Subcutaneous abdominal adipose tissue (tissue), 5 donors: ENCODE measurements at regions not wholly inside any gene's neighbourhood (a gene's known extent, or its start where the extent isn't known, plus 50 kb on each side); places are given as distances from the start of the nearest gene placed in this dataset.
"Not testable (repeated sequence)": the region's sequence is repeated elsewhere in the genome, so short reads cannot be mapped to it uniquely, and the experiment has no call there.

Experiments used
- H3K27ac ChIP-seq: one replicate; pipeline ENCODE4 v1.7.0; 2013; ENCODE audit warnings: low read depth, mild to moderate bottlenecking, inconsistent platforms, low read length, moderate library complexity
- H3K27me3 ChIP-seq, 5 donors: one replicate each; pipeline ENCODE4 v1.7.0; 2013; ENCODE audit warnings: low read length in 5 of 5, inconsistent platforms in 1 of 5; ENCODE audit not compliant: control insufficient read depth in 5 of 5, insufficient read depth in 4 of 5
- H3K36me3 ChIP-seq, 5 donors: one replicate each; pipeline ENCODE4 v1.7.0; 2013; ENCODE audit warnings: low read length in 5 of 5; ENCODE audit not compliant: control insufficient read depth in 5 of 5, insufficient read depth in 5 of 5
- H3K4me1 ChIP-seq, 5 donors: one replicate each; pipeline ENCODE4 v1.7.0; 2013; ENCODE audit warnings: low read length in 5 of 5, mild to moderate bottlenecking in 3 of 5, moderate library complexity in 1 of 5; ENCODE audit not compliant: control insufficient read depth in 5 of 5, insufficient read depth in 5 of 5
- H3K4me3 ChIP-seq, 5 donors: one replicate each; pipeline ENCODE4 v1.7.0; 2013; ENCODE audit warnings: low read length in 5 of 5, low read depth in 1 of 5
- H3K9ac ChIP-seq, 5 donors: one replicate each; pipeline ENCODE4 v1.7.0; 2013; ENCODE audit warnings: low read length in 5 of 5, mild to moderate bottlenecking in 4 of 5, moderate library complexity in 3 of 5
- H3K9me3 ChIP-seq, 5 donors: one replicate each; pipeline ENCODE4 v1.7.0; 2013; ENCODE audit warnings: low read length in 5 of 5; ENCODE audit not compliant: control insufficient read depth in 5 of 5
- donor health status: healthy.
- donor health status: healthy.
- donor health status: healthy.
- donor health status: healthy.
- donor health status: healthy.

GRCh38 chr5:117143406-117143805 lies 568.8 kb upstream of the SEMA6A start:
- Histone ChIP-seq H3K36me3 (no peaks in the 10 kb centered on the region), H3K4me1 (no peaks in the 10 kb centered on the region), H3K9ac (no peak overlapping the region), H3K9me3 (no peaks in the 10 kb centered on the region), H3K27me3 (no peaks in the 10 kb centered on the region), H3K4me3 (no peak overlapping the region), H3K27ac (no peak overlapping the region)

GRCh38 chr5:117138523-117138922 lies 563.9 kb upstream of the SEMA6A start:
- Histone ChIP-seq H3K9ac (no peak overlapping the region), H3K4me1 (peaks cover 0 to 17% (median 0%) of the 10 kb centered on the region in 5 donors), H3K9me3 (no peaks in the 10 kb centered on the region), H3K36me3 (no peaks in the 10 kb centered on the region), H3K4me3 (no peak overlapping the region), H3K27me3 (no peaks in the 10 kb centered on the region), H3K27ac (no peak overlapping the region)

- no peak overlapping the region for H3K4me3 ChIP-seq
- H3K27ac ChIP-seq = no peak overlapping the region
- no peaks in the 10 kb centered on the region for H3K9me3 ChIP-seq
- H3K27me3 ChIP-seq = no peaks in the 10 kb centered on the region
- peaks cover 0 to 20% (median 0%) of the 10 kb centered on the region in 5 donors for H3K4me1 ChIP-seq
- H3K36me3 ChIP-seq = no peaks in the 10 kb centered on the region
- H3K9ac ChIP-seq = no peak overlapping the region
Measured at GRCh38 chr5:117135851-117136250, 561.2 kb upstream of the SEMA6A start.

GRCh38 chr5:117133198-117133597 lies 558.6 kb upstream of the SEMA6A start:
- peaks cover 0 to 20% (median 0%) of the 10 kb centered on the region in 5 donors for H3K4me1 ChIP-seq
- H3K9ac ChIP-seq = no peak overlapping the region
- H3K36me3 ChIP-seq = no peaks in the 10 kb centered on the region
- H3K4me3 ChIP-seq = no peak overlapping the region
- H3K27me3 ChIP-seq = no peaks in the 10 kb centered on the region
- H3K27ac ChIP-seq = no peak overlapping the region
- H3K9me3 ChIP-seq = no peaks in the 10 kb centered on the region

- Histone ChIP-seq H3K4me1 (peaks cover 0 to 20% (median 0%) of the 10 kb centered on the region in 5 donors), H3K27me3 (no peaks in the 10 kb centered on the region), H3K27ac (no peak overlapping the region), H3K9ac (no peak overlapping the region), H3K4me3 (no peak overlapping the region), H3K36me3 (no peaks in the 10 kb centered on the region), H3K9me3 (no peaks in the 10 kb centered on the region)
Measured at GRCh38 chr5:117131876-117132275, 557.3 kb upstream of the SEMA6A start.

- Histone ChIP-seq H3K27me3 (no peaks in the 10 kb centered on the region), H3K4me3 (no peak overlapping the region), H3K4me1 (peaks cover 0 to 13% (median 0%) of the 10 kb centered on the region in 5 donors), H3K9me3 (no peaks in the 10 kb centered on the region), H3K36me3 (no peaks in the 10 kb centered on the region), H3K27ac (no peak overlapping the region), H3K9ac (no peak overlapping the region)
Measured at GRCh38 chr5:117131048-117131679, 556.5 kb upstream of the SEMA6A start.

- Histone ChIP-seq H3K9me3 (peaks cover 0 to 4% (median 0%) of the 10 kb centered on the region in 5 donors), H3K27me3 (no peaks in the 10 kb centered on the region), H3K36me3 (no peaks in the 10 kb centered on the region), H3K27ac (no peak overlapping the region), H3K4me3 (no peak overlapping the region), H3K9ac (no peak overlapping the region), H3K4me1 (no peaks in the 10 kb centered on the region)
Measured at GRCh38 chr5:117118499-117118898, 543.9 kb upstream of the SEMA6A start.

GRCh38 chr5:117117314-117117713 lies 542.7 kb upstream of the SEMA6A start:
- H3K9ac ChIP-seq, H3K36me3 ChIP-seq, H3K27ac ChIP-seq, H3K4me1 ChIP-seq, H3K27me3 ChIP-seq, H3K9me3 ChIP-seq, H3K4me3 ChIP-seq: not testable (repeated sequence)

- H3K9ac ChIP-seq = no peak overlapping the region
- no peaks in the 10 kb centered on the region for H3K4me1 ChIP-seq
- H3K9me3 ChIP-seq = no peaks in the 10 kb centered on the region
- no peak overlapping the region for H3K27ac ChIP-seq
- H3K36me3 ChIP-seq = no peaks in the 10 kb centered on the region
- no peak overlapping the region for H3K4me3 ChIP-seq
- H3K27me3 ChIP-seq = no peaks in the 10 kb centered on the region
Measured at GRCh38 chr5:117110548-117110947, 535.9 kb upstream of the SEMA6A start.

GRCh38 chr5:117107859-117108258 lies 533.2 kb upstream of the SEMA6A start:
- H3K9me3 ChIP-seq = no peaks in the 10 kb centered on the region
- no peaks in the 10 kb centered on the region for H3K27me3 ChIP-seq
- no peaks in the 10 kb centered on the region for H3K36me3 ChIP-seq
- no peak overlapping the region for H3K9ac ChIP-seq
- no peak overlapping the region for H3K4me3 ChIP-seq
- no peaks in the 10 kb centered on the region for H3K4me1 ChIP-seq
- H3K27ac ChIP-seq = no peak overlapping the region
